NB4 (cell line): ENCODE measurements at regions not wholly inside any gene's neighbourhood (a gene's known extent, or its start where the extent isn't known, plus 50 kb on each side); places are given as distances from the start of the nearest gene placed in this dataset.
"Not testable (repeated sequence)": the region's sequence is repeated elsewhere in the genome, so short reads cannot be mapped to it uniquely, and the experiment has no call there.

Source experiments
- POLR2A ChIP-seq: IDR thresholded peaks from 2 replicates; pipeline ENCODE4 v1.6.1; 2011; ENCODE audit warnings: mild to moderate bottlenecking; ENCODE audit not compliant: insufficient read length; ENCODE audit errors: extremely low read depth
- TF ChIP-seq, protein P1 (sequence below): IDR thresholded peaks from one replicate; pipeline ENCODE4 v1.5.1; 2012; ENCODE audit warnings: low read depth, low read length

DNA sequence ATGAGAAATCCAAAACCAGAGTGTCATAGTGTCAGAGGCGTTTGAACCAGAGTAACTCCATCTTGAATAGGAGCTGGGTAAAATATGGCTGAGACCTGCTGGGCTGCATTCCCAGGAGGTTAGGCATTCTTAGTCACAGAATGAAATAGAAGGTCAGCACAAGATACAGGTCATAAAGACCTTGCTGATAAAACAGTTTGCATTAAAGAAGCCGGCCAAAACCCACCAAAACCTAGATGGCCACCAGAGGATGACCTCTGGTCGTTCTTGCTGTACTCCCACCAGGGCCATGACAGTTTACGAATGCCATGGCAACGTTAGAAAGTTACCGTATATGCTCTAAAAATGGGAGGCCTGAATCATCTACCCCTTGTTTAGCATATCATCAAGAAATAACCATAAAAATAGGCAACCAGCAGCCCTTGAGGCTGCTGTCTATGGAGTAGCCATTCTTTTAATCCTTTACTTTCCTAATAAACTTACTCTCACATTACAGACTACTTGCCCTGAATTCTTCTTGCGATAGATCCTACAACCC is 67.1 kb upstream of the NANOS1 start:
- TF ChIP-seq, protein P1, sequence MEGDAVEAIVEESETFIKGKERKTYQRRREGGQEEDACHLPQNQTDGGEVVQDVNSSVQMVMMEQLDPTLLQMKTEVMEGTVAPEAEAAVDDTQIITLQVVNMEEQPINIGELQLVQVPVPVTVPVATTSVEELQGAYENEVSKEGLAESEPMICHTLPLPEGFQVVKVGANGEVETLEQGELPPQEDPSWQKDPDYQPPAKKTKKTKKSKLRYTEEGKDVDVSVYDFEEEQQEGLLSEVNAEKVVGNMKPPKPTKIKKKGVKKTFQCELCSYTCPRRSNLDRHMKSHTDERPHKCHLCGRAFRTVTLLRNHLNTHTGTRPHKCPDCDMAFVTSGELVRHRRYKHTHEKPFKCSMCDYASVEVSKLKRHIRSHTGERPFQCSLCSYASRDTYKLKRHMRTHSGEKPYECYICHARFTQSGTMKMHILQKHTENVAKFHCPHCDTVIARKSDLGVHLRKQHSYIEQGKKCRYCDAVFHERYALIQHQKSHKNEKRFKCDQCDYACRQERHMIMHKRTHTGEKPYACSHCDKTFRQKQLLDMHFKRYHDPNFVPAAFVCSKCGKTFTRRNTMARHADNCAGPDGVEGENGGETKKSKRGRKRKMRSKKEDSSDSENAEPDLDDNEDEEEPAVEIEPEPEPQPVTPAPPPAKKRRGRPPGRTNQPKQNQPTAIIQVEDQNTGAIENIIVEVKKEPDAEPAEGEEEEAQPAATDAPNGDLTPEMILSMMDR: not testable (repeated sequence)
- not testable (repeated sequence) for TF ChIP-seq POLR2A
